ENCODE measurements at regions not wholly inside any gene's neighbourhood (a gene's known extent, or its start where the extent isn't known, plus 50 kb on each side); places are given as distances from the start of the nearest gene placed in this dataset.

DNA sequence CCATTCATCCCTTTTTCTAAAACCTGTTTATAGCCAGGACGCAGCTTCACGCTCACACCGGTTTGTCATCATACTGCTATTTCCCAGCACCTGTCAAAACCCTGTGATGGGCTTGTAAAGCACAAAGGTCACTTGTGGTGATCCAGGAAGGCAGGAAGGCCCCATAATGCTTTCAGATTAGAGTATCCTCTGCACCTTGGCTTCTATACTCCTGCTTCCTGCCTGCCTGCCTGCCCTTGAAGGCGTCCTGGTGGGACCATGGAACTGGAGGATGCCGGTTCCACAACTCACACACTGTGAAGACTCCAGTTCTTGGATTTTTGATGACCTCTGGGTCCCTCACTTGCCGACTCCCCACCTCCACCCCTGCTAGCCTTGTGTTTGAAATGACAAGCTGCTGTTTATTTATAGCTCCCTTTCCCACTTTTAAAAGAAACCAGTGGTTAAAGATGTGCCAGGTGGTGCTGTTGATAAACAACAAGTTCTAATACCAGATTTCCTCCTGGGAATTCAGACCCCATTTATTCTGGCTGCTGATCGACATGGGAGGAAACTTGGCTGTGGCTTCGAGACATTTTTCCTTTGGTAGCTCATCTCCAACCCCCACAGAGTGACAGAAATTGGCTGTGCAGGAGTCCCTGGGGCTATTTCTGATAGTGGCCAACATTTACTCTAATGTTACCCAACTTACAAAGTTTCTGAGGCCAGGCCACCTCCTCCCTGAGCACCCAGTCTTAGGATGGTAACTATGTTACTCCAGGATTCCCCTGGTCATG is 211.5 kb downstream of the KDR start:
- DNase-seq: no peak

DNA sequence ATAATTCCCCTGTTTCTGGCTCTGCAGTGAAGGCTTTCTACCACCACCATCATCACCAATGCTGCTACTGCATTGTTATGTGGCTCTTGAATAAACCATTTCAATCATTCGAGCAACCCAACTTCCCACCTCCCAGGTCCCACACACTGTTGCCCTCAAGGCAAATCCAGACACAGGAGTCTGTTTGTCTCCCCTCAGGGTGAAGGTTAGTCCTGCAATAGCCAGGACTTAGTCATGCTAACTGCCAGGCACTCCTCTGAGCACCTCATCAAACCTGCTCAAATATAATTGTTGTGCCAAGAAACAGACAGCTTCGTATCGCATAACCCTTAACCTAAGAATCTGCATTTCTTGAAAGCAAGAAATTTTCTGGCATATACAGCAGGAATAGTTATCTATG is 213.2 kb downstream of the KDR start:
- no peak for DNase-seq

DNA sequence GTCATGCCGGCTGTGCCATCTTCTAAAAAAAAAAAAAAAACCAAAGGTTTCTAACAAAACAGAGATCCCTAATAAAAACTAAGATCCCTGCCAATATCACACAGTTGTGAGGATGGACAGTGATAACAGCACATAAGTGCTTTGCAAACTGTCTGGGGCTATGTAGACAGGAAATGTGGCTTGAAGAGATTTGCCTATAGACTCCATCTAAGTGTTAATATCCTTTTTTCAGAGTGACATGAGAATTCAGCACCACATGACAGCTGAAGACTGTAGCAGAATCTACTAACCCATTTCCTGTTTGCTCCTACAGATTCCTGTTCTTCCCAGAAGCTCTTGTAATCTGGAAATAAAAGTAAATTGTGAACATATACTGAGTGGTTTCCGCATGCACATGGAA is 215.4 kb downstream of the KDR start:
- no peak for DNase-seq

DNA sequence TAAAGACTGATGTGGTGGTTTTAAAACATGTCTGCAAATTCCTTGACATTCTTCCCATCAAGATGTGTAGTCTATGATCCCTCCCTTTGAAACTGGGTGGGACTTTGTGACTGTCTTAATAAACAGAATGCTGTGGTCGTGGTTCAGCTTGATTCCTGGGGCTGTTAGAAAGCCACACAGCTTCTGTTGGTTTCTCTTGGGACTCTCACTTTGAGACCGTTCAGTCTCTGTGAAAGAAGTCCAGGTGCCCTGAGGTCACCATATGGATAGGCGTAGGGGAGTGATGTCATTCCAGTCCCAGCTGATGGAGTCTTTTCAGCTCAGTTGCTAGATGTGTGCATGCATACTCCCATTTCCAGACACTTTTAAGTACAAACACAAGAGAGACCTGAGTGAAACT is 216.6 kb downstream of the KDR start:
- DNase-seq: no peak

DNA sequence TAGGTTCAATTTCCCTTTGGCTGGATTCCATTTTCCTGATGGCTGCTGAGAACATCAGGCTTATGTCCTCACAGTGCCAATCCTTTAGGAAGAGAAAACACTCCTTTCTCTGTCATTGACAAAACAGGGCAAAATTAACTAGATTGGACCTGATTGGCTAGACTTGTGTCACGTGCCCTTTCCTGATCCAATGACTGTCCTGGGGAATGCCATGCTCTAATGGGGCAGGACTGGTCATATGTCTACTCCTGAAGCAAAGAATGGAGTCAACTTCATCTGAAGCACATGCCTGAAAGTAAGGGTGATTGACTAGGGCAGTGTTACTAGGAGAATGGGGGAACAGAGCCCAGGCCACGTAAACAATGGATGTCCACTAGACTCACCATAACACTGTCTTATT is 220.4 kb downstream of the KDR start:
- no peak for DNase-seq

DNA sequence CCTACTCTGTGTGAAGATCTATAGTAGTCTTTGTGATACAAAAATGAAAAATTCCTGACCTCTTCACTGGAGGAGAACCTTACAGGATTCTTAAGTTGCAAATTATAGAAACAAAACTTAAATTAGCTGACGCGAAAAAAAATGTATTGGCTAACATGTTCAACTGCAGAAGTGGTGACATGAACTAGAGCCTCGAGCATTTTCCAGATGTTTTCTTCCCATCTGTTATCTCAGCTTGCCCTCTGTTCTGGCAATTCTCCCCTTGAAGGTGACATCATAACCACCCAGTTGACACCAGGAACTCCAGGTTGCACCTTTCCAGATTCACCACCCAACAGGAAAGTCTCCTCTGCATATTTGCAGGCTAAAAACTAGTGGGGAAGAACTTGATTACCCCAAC is 222.4 kb downstream of the KDR start:
- no peak for DNase-seq

DNA sequence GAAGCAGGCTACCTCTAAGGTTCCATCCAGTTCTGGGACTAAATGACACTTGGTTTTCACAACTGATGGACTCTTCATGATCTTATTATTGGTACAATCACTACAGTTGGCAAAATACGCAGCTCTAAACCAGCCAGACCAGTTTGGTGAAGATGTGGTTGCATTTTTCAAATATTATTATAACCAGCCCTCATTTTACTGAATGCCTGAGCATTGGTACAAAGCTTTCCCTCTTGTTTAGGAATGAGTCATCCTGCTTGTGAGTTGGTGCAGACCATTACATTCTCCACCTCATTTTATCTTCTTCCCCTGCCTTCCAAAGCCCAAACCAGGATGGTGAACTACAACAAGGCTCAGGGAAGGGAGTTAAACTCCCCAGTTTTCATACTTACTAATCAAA is 223.1 kb downstream of the KDR start:
- no peak for DNase-seq

DNA sequence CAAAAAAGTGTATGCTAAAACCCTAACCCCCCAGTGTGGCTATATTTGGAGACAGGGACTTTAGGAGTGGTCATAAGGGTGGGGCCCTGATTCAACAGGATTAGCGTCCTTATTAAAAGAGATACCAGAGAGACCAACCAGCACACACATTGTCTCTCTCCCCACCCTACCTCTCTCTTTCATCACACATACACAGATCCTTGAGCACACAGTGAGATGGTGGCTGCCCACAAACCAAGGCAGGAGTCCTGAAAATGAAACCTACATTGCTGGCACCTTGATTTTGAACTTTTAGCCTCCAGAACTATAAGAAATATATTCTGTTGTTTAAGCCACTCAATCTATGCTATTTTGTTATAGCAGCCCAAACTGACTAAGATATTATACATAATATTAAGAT is 224.2 kb downstream of the KDR start:
- no peak for DNase-seq

DNA sequence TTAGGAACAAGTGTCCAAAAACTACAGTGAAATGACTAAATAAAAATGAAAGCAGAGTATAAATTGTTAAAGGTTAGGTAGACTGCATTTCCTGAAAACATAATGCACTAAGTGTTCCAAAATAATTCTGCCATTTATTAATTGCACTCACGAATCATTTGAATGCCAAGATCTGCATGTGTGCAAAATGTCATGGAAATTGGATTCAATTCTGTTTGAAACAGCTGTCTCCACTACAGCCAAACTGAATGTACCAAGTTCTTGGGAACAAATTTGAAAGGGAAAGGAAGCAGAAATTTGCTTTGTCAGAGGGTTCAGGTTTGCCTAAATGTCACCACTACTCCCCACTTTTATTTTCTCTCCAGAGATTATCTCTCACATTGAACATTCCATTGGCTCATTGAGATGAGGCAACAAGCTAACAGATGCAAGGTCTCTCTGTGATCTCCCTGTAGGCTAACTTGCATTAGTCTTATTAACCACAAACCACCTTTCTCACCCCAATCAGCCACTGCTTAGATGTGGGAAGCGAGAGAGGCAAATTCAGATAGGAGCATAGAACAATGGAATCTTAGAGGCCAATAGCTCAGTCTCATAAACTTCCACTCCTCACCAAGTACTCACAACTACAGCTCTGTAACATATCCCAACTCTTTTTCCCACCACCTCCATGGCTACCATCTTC is 226.6 kb downstream of the KDR start:
- DNase-seq: no peak

DNA sequence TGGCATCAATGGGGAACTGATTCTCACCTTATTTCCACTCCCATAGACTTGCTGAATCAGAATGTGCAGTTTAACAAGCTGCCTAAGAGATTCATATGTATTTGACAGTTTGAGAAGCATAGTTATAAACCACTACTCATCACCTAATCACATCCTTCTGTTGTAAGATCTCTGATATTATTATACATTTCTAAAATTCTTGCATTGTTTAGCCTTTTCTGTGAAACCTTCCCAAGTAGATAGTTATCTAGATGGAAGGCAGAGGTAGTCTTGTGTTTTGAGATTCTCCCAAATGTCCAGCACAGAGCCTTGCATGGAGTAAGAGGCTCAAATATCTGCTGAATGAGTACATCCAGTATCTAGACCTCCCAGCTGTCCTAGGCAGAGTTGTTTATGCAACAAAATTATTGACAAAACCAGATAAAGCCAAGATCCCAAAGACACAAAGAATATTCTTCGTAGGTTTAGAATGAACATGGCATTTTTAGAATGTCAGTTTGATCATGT is 227.3 kb downstream of the KDR start:
- DNase-seq: no peak

DNA sequence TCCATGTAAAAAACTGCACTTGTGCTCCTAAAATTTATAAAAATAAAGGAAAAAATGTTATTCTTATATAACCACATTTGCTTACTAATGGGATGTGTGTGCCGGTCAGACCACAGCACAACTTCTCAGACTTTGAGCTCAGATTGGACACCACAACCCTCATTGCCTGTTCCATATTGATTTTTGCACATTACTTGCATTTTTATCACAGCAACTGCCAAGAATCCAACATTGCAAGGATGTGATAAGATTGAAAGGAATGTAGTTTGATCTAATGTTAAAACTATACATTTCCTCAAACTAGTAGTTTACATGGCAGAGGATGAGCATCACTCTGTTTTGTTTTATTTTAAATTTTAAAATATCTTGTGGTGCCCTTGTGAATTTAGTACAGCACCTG is 227.8 kb downstream of the KDR start:
- DNase-seq: no peak

DNA sequence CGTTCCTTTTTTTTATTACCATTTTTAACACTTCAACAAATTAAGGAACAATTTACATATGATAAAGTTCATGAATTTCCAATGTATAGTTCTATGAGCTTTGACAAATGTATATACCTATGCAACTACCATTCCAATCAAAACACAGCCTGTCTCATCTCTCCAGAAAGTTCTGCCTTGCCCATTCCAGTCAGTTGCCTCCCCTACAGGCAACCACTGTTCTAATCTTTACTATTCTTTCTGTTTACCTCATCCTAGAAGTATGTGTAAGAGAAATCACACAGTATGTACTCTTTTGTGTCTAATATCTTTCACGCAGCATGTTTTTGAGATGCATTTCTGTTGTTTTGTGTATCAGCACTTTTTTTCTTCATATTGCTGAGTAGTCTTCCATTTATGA is 224.9 kb downstream of the KIT start:
- DNase-seq: no peak

DNA sequence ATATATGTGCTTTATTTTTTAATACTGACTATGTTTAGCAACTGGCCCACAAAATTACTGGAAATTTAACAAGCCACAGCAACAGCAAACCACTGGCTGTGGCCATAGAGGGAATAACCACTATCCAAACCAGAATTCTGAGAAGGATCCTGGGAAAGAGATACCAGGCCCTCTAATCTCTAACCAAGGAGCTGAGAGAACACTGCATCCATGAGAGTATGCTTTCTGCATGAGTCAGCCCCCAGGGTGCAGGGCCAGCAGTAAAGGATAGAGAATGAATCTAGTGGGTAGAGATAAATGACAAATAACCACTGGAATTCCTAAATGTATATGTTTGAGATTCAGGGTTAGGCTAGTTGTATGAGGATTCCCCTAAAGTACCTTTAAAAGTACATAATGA is 221.8 kb downstream of the KIT start:
- no peak for DNase-seq

DNA sequence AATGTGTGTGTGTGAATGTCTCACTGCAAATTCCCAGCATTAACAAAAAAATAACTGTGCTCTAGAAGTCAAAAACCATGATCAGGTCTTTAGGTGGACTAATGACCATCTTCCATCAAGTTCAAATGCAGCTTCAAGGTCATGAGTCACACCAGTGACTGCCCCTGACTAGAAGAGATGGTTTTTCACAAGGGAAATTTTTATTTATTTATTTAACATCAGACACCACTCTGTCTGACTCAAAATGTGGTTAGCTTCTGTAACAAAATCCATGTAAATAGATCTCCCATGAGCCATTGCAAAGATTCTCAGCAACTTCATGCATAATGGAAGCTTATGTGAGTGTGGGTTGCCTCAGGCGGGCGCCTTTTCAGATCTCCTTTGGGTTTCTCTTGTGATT is 219.2 kb downstream of the KIT start:
- DNase-seq: no peak

DNA sequence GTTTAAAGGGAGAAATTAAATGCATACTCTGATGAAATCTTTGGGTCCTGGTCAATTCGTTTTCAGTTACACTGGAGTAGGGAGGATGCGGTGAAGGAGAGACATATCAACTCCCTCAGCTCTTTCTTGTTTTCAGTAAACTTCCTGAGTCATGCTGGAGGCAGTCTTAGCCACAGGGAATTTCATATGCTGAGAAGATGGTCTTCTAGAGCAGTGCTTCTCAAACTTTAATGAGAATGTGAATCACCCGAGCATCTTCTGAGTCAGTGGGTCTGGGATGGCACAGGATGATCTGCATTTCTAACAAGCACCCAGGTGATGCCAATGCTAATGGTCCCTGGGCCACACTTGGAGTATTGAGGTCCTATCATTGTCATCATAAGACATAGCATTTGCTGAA is 214.5 kb downstream of the KIT start:
- no peak for DNase-seq

DNA sequence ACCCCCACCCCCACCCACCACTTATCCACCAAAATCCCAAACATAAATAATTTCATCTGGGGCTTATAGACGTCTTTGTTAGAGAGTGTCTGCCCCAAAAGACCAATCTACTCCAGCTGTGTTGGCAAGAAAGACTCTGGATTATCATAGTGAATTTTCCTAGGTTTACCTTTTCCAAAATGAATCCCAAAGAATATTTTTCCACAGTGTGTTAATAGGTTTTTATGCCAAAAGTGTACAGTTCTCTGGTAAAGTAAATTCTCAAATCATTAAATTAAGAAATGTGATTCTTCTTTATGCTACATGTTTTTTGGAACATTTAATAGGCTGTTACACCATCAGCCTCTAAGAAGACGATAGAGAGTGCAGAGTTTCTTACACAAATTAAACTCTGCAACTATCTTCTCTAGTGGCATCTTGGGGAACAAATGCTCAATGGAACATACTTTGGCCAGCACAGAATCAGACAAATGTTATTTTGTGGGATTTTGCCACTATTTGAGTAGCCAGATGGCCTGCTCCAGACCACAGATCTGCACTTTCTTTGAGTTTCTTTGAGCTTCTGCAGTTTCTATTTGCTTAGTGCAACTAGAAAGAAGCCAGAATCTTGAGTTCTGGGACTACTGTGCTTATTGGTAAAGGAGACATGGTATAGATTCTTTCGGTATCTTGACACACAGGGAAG is 206.0 kb downstream of the KIT start:
- no peak for DNase-seq

DNA sequence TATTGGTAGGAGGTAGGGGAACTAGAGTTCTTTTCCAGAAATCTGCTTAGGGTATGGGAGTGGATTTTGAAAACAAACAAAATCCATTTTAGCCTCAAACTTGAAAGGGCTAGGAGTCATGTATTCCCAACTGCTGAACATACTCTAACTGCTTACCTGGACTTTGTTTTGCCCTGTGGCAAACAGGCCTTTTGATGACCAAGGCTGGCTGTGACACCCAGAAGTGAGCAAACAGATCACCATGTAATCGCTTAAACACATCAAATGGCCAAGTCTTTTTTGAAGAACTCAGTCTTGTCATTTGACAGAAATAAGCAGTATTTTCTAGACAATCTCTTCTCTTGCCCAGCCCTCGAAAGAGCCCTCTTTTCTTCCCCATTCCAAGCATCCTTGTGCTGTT is 203.4 kb downstream of the KIT start:
- DNase-seq: no peak

DNA sequence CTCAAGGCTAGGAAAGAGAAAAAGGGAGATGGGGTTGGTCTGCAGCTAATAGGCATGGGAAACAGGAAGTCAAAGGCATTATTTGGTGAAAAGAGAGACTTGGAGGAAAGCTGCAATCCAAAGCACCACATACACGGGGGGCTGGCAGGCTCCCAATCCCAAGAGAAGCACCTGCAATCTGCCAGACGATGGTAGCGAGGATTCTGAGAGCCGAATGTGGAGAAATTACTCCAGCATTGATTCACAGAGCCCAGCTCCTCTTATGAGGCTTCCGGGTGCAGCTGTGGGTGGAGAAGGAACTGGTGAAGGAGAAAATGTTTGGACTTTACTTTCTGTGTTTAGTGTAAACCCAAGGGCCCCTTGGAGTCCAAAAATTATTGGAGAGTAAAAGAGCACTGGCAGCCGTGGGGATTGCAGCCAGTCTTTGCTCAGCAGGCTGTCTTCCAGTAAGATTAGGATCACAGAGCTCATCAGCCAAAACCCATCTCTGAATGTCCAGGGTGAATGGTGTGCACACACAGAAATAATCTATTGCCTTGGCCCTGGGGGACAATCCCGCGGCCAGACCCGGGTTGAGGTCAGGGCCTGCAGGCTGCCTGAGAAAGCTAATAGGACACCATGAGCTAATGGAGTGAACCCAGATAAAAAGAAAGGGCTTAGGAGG is 197.6 kb downstream of the KIT start:
- no peak for DNase-seq

DNA sequence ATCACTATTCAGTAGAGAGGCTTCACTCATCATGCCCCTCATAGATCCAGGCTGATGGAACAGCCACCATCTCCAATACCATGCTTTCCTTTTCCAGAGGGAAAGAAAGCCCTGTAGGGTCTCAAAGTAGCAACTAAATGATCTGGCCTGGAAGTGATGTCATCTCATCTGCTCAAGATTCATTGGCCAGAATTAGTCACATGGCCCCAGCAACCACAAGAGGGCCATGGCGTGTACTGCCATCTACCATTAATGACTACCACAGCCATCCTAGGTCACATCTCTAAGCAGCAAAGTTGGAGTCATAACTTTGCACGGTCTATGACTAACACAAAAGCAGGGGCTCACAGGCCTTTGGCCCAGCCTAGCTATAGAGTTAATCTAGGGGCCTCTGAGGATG is 194.8 kb downstream of the KIT start:
- DNase-seq: no peak

DNA sequence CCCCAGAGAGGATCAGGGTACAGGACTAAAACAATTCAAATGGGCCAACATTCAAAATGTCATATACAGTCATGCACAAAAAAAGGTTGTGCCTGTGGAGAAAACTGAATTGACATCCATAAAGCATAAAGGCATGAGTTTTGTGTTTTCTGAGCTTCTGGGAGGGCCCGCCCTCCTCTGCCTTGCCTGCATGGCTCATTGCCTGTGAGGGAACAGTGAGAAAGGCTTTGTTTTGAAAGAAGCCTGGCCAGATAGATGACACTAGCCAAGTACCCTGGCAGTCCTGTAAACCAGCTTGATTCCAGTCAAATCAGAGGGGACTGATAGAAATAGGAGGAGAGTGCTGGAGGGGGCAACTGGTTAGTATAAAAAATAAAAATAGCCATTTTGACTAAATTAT is 194.3 kb downstream of the KIT start:
- no peak for DNase-seq

DNA sequence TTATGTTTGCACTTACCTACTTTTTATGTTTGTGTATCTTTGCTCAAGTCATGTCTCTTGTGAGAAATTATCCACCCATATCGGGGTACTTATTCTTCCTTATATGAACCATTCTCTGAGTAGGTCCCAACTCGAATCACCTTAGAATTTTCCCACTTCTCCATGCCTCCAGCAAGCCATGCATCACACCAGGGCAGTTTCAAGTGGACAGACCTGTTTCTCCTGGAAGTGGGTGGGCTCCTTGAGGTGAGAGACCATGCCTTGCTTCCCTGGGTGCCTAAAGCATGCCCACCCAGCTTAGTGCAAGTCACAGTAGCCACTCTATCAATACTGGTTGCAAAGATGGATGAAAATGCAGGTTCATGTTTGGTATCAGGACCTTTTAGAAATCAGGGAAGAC is 187.2 kb downstream of the KIT start:
- DNase-seq: no peak

DNA sequence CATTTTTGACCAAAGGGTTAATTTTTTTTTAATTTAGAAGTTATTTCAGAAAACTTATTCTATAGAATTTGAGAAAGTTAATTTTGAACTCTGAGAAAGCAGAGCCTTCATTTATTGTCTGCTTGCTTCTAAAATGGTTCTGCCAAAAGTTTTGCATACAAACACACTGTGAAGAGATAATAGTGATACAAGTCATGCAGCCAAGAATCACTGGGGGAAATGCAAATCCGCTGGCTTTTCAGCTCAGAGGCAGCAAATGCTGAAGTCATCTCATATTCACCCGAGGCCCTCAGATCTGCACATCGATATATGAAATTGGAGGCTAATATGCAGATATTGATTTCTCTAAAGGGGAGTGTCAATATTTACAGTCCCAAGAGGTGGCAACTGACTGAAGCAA is 186.2 kb downstream of the KIT start:
- DNase-seq: no peak

DNA sequence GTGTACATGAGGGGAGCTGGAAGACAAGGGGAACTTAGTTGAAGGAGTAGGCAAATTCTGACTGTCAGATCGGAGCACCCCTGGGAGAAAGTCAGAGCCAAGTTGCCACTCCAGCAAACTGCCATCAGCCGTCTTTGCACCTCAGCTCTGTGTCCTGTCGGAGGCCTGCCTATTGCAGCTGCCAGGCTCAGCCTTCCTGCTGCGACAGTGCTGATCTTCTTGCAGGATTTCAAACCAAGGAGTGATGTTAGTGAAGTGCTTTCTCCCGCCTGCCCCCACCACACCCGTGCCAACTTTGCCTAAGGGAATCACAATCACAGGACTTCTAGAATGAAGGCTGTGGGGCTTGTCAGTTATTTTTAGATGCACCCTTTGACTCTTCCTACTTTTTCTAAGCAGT is 185.3 kb downstream of the KIT start:
- no peak for DNase-seq

DNA sequence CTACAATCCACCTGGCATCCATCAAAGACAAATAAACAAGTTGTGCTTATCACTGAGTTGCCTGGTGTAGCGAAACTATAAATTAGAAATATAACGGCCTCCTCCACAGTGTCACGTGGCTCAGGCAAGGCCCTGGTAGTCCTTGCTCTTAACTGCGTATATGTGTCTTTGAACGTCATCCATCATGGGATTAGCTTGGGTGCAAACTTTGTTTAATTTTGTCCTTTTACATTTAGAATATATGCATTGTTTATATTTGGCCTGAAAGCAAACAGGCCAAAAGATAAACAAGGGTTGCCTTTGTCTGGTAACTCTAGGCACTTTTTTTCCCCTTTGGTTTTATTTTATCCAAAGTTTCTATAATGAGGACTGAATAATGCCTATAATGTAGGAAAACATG is 184.9 kb downstream of the KIT start:
- DNase-seq: no peak

All from CD4-positive, alpha-beta T cell treated with Interleukin-6 for 4 hours (primary cell).